AG04450 (cell line): ENCODE measurements at regions not wholly inside any gene's neighbourhood (a gene's known extent, or its start where the extent isn't known, plus 50 kb on each side); places are given as distances from the start of the nearest gene placed in this dataset. TPM values are rescaled to one million over a fixed set of nuclear protein-coding genes. Genes with fewer than 3 reads are reported as not detected.

Source experiments
- CTCF ChIA-PET: fragments of 300-600, 350-600 bp; formaldehyde crosslinking; extraction: SDS; loops from one replicate; lab custom pipeline; 2022; ENCODE audit warnings: antibody characterized with exemption, inconsistent platforms; lab: Charles Lee
- POLR2A ChIA-PET: fragments of 350-600 bp; formaldehyde crosslinking; extraction: SDS; loops from one replicate; lab custom pipeline; 2021; ENCODE audit warnings: antibody characterized with exemption, inconsistent platforms; lab: Yijun Ruan, JAX
- DNase-seq: peaks from one replicate; pipeline ENCODE4 v3.0.0-alpha.2; 2011; ENCODE audit warnings: low read depth, low spot score
- H3K27ac ChIP-seq: one replicate; pipeline ENCODE4 v1.5.1; 2012; ENCODE audit warnings: low read depth, low read length, control low read depth
- H3K27me3 ChIP-seq: one replicate; pipeline ENCODE4 v1.6.0; 2012; ENCODE audit warnings: low read length; ENCODE audit not compliant: control insufficient read depth, insufficient read depth
- H3K4me3 ChIP-seq: 2 replicates; pipeline ENCODE4 v1.5.1; 2011; ENCODE audit warnings: mild to moderate bottlenecking, low read depth, low read length, control low read depth
- H3K9me3 ChIP-seq: 2 replicates; pipeline ENCODE4 v1.5.1; 2012; ENCODE audit warnings: low read length; ENCODE audit not compliant: control insufficient read depth, insufficient read depth
- CTCF ChIP-seq: IDR thresholded peaks from 2 replicates; pipeline ENCODE4 v1.5.1; 2011; ENCODE audit warnings: low read depth, low read length, control low read depth, inconsistent platforms
- small RNA-seq: library from RNA; depleted of rRNA; stranded (forward); fragments of <200 nt; gene quantifications from one replicate; pipeline ENCODE3, GENCODE V24; 2012; ENCODE audit warnings: low read depth; ENCODE audit not compliant: insufficient read length

GRCh38 chr1:63262459-63262770, 60.0 kb upstream of the FOXD3 start:
- no peak for TF ChIP-seq CTCF

GRCh38 chr1:63264161-63264560, 58.2 kb upstream of the FOXD3 start:
- H3K27ac ChIP-seq: no peak overlapping the region
- H3K27me3 ChIP-seq: no peaks in the 10 kb centered on the region
- CTCF ChIA-PET: no interaction called here
- POLR2A ChIA-PET: no interaction called here
- H3K9me3 ChIP-seq: no peaks in the 10 kb centered on the region
- TF ChIP-seq CTCF: no peak
- no peak for DNase-seq
- no peak overlapping the region for H3K4me3 ChIP-seq

More at GRCh38 chr1:63262459-63262770, 60.0 kb upstream of the FOXD3 start:
- POLR2A ChIA-PET: no interaction called here
- H3K27me3 ChIP-seq: no peaks in the 10 kb centered on the region
- no peak for DNase-seq
- H3K27ac ChIP-seq: no peak overlapping the region
- H3K9me3 ChIP-seq: no peaks in the 10 kb centered on the region
- H3K4me3 ChIP-seq: no peak overlapping the region
- CTCF ChIA-PET: interaction anchor here (0.6 kb wide), 1 partner anchor 13 kb away, joined by 3 read pairs; no protein-coding TSS in a partner anchor

GRCh38 chr1:63266857-63267256, 55.5 kb upstream of the FOXD3 start:
- Histone ChIP-seq H3K9me3 (no peaks in the 10 kb centered on the region), H3K4me3 (no peak overlapping the region), H3K27me3 (no peaks in the 10 kb centered on the region), H3K27ac (no peak overlapping the region)
- no peak for TF ChIP-seq CTCF
- CTCF ChIA-PET: no interaction called here
- POLR2A ChIA-PET: no interaction called here
- no peak for DNase-seq

- no peak for DNase-seq
- POLR2A ChIA-PET: no interaction called here
- CTCF ChIA-PET: interaction anchor here (0.6 kb wide), 1 partner anchor 11 kb away, joined by 3 read pairs; no protein-coding TSS in a partner anchor
- no peak overlapping the region for H3K4me3 ChIP-seq
- no peak overlapping the region for H3K27ac ChIP-seq
- peaks cover 3% of the 10 kb centered on the region for H3K27me3 ChIP-seq
- no peak for TF ChIP-seq CTCF
- no peaks in the 10 kb centered on the region for H3K9me3 ChIP-seq
These were observed 53.5 kb upstream of the FOXD3 start for GRCh38 chr1:63268876-63269275.

- Histone ChIP-seq H3K27ac (no peak overlapping the region), H3K4me3 (no peak overlapping the region), H3K27me3 (peaks cover 3% of the 10 kb centered on the region), H3K9me3 (no peaks in the 10 kb centered on the region)
- DNase-seq: no peak
- ChIA-PET CTCF (interaction anchor here (0.6 kb wide), 1 partner anchor 12 kb away, joined by 3 read pairs; no protein-coding TSS in a partner anchor), POLR2A (no interaction called here)
- no peak for TF ChIP-seq CTCF
These were observed 52.8 kb upstream of the FOXD3 start for GRCh38 chr1:63269571-63269970.

Small RNA genes in the stretch of these regions (small RNA-seq; reads per million reads assigned to genes)
- not detected for gene RNA5SP49
